ENCODE measurements at regions not wholly inside any gene's neighbourhood (a gene's known extent, or its start where the extent isn't known, plus 50 kb on each side); places are given as distances from the start of the nearest gene placed in this dataset.

DNA sequence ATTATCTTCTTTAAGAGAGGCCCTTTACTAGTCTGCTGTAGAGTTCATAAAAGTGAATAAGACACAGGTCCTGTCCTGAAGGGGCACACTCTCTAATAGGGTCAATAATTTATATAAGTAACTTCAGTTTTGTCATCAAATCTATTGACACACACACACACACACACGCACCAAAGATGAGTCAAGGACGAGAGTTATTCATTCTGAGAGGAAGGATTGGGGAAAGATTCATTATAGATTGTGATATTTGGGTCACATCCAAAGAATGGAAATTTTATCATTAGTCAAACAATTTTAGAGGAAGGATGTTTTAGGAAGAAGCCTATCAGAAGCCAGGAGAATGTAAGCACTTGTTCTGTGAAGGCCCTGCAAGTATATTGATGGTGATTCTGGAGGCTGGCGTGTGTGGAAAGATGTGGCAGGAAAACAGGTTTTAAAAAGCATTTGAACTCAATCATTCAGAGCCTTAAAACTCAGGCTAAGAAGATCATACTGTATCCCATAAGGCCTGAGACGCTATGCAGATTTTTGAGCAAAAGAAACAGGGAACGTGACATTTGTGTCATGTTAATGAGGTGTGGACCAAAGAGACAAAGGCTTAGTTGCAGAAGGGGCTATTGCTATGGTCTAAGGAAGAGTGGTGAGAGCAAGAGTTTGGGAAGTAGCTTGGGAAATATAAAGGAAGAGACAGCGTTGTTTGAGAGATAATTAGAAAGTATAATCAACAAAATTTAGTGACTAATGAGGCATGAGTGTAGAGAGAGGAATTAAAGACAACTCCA, 161.4 kb upstream of the PREP start:
- peaks cover 5% of the 10 kb centered on the region for H3K9me3 Mint-ChIP-seq
- peaks cover 7% of the 10 kb centered on the region for H3K27me3 Mint-ChIP-seq
- H3K27ac Mint-ChIP-seq, result no peak overlapping the region
- H3K4me1 Mint-ChIP-seq (ENCODE audit: low read depth), result peaks cover 5% of the 10 kb centered on the region
- no peak overlapping the region for H3K4me3 Mint-ChIP-seq
- H3K36me3 Mint-ChIP-seq (ENCODE audit: low read depth), result no peaks in the 10 kb centered on the region

- H3K4me3 Mint-ChIP-seq, result no peak overlapping the region
- H3K27me3 Mint-ChIP-seq, result peaks cover 5% of the 10 kb centered on the region
- H3K36me3 Mint-ChIP-seq (ENCODE audit: low read depth), result no peaks in the 10 kb centered on the region
- H3K4me1 Mint-ChIP-seq (ENCODE audit: low read depth), result peaks cover 5% of the 10 kb centered on the region
- H3K27ac Mint-ChIP-seq, result no peak overlapping the region
- H3K9me3 Mint-ChIP-seq, result peaks cover 5% of the 10 kb centered on the region
Observed at GRCh38 chr6:105562027-105562426, 159.1 kb upstream of the PREP start.

- Mint-ChIP-seq H3K36me3 (ENCODE audit: low read depth) (no peaks in the 10 kb centered on the region), H3K27me3 (peaks cover 5% of the 10 kb centered on the region), H3K4me3 (no peak overlapping the region), H3K27ac (no peak overlapping the region), H3K4me1 (ENCODE audit: low read depth) (peaks cover 5% of the 10 kb centered on the region), H3K9me3 (peaks cover 5% of the 10 kb centered on the region)
Observed at GRCh38 chr6:105561486-105561885, 158.6 kb upstream of the PREP start.

DNA sequence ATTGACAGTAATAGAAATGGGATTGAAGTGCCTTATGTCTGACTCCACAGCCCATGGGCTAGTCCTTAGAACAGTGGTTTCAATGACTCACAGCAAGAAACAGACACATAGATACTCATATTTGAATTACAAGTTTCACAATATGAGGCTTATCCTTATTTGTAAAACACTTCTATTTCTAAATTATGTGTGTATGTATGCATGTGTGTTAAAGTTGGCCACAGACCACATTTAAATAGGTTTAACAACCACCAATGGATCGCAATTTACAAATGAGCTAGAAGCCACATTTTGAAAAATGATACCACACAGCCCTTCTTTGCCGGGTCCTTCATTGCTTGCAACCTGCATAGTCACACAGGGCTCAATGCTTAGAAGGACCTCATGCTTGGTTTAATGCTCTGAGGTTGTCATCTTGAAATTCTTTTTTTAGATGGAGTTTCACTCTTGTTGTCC, 157.8 kb upstream of the PREP start:
- peaks cover 11% of the 10 kb centered on the region for H3K27me3 Mint-ChIP-seq
- H3K4me3 Mint-ChIP-seq, result no peak overlapping the region
- peaks cover 5% of the 10 kb centered on the region for H3K4me1 Mint-ChIP-seq (ENCODE audit: low read depth)
- no peaks in the 10 kb centered on the region for H3K36me3 Mint-ChIP-seq (ENCODE audit: low read depth)
- peaks cover 5% of the 10 kb centered on the region for H3K9me3 Mint-ChIP-seq
- H3K27ac Mint-ChIP-seq, result no peak overlapping the region

- Mint-ChIP-seq H3K36me3 (ENCODE audit: low read depth) (no peaks in the 10 kb centered on the region), H3K27me3 (peaks cover 11% of the 10 kb centered on the region), H3K4me3 (no peak overlapping the region), H3K9me3 (no peaks in the 10 kb centered on the region), H3K27ac (no peak overlapping the region), H3K4me1 (ENCODE audit: low read depth) (peaks cover 5% of the 10 kb centered on the region)
Observed at GRCh38 chr6:105557291-105557690, 154.4 kb upstream of the PREP start.

DNA sequence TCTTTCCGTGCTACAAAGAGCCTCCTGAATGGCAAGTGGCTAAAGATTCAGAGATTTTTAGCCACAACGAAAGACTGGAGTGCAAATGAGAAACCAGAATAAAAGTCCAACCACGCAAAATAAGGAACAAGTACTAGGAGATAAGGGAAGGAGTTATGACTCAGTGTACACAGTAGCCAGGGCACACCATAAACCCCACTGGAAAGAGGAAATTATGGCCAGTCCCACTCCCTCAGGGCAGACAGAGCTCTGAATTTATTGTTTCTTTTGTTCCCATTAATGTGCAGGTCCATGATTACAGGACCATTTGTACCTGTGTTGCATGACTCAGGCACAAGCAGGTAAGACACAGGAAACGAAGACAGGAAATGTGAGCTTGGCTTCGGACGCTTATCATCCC, 150.3 kb upstream of the PREP start:
- H3K27me3 Mint-ChIP-seq, result peaks cover 21% of the 10 kb centered on the region
- H3K4me3 Mint-ChIP-seq, result no peak overlapping the region
- H3K4me1 Mint-ChIP-seq (ENCODE audit: low read depth), result no peaks in the 10 kb centered on the region
- no peak overlapping the region for H3K27ac Mint-ChIP-seq
- no peaks in the 10 kb centered on the region for H3K36me3 Mint-ChIP-seq (ENCODE audit: low read depth)
- no peaks in the 10 kb centered on the region for H3K9me3 Mint-ChIP-seq

DNA sequence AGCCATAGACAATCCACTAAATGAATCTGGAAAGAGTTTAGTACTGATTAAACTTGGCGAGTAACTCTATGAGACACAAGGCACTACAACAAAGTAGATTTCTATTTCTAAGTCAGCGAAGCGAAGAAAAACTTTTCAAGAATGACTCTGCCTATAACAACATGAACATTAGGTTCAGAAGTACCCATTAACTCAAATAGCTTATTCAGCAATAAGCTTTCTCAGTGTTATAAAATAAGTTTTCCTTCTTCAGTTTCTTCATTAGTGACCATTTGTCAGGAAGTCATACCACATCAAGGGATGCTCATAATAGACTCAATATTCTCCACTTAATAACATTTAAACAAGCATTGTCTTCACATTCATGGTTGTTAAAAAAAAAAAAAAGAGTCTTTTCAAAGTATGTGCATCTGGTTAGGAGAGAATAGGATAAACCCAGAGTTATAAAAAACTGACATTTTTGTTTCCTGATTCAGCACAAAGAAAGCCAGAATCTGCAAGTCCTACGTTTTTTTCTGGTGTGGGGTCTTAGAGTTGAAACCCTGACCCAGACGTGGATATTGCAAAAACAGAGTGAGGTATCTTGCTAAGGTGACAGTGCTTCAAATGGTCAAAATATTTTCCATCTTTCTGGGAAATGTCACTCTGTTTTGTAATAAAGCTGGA, 148.2 kb upstream of the PREP start:
- H3K27ac Mint-ChIP-seq, result no peak overlapping the region

GRCh38 chr6:105546754-105547153, 143.9 kb upstream of the PREP start:
- Mint-ChIP-seq H3K4me1 (ENCODE audit: low read depth) (no peaks in the 10 kb centered on the region), H3K36me3 (ENCODE audit: low read depth) (no peaks in the 10 kb centered on the region), H3K27me3 (peaks cover 13% of the 10 kb centered on the region), H3K9me3 (no peaks in the 10 kb centered on the region), H3K4me3 (no peak overlapping the region), H3K27ac (no peak overlapping the region)

More for the DNA sequence above, 148.2 kb upstream of the PREP start:
- H3K27me3 Mint-ChIP-seq, result peaks cover 16% of the 10 kb centered on the region
- H3K4me1 Mint-ChIP-seq (ENCODE audit: low read depth), result no peaks in the 10 kb centered on the region
- no peak overlapping the region for H3K4me3 Mint-ChIP-seq
- no peaks in the 10 kb centered on the region for H3K36me3 Mint-ChIP-seq (ENCODE audit: low read depth)
- no peaks in the 10 kb centered on the region for H3K9me3 Mint-ChIP-seq

DNA sequence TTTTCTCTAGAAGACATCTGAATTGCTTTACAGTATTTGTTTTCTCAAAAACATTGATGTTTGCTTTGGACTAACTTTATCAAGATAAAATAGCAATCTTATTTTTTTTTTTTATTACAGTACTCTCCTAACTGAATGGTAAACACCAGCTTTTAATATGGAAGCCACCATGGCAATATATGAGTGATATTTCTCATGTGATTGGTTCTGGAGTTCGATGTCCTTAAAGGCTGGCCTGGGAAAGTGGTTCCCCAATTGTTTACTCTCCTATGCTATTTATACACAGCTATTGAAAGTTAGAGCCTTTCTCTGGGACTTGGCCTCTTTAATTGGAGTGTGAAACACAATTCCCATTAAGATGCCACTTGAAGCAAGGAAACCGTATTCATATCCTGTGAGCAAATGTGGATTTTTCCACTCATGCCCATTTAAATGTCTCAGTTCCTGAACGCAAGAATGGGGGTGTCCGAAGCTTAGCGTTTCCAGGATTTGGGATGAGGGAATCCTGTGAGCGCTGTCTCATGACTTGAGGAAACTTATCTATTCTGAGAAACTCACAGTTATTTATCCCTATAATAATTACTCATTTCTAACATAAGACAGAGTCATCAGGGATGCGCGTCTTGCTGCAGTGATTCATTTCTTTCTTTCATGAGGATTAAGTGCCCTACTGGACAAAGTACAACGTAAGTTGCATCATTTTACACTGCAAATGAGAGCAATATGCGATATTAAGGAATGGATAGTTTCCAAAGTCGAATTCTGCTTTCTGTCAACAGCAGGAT, 143.3 kb upstream of the PREP start:
- Mint-ChIP-seq H3K27me3 (peaks cover 13% of the 10 kb centered on the region), H3K4me1 (ENCODE audit: low read depth) (no peaks in the 10 kb centered on the region), H3K36me3 (ENCODE audit: low read depth) (no peaks in the 10 kb centered on the region), H3K27ac (no peak overlapping the region), H3K4me3 (no peak overlapping the region), H3K9me3 (no peaks in the 10 kb centered on the region)

GRCh38 chr6:105545228-105545920, 142.5 kb upstream of the PREP start:
- Mint-ChIP-seq H3K27ac (no peak overlapping the region), H3K36me3 (ENCODE audit: low read depth) (no peaks in the 10 kb centered on the region), H3K27me3 (peaks cover 13% of the 10 kb centered on the region)

GRCh38 chr6:105539911-105540310, 137.0 kb upstream of the PREP start:
- H3K9me3 Mint-ChIP-seq, result no peaks in the 10 kb centered on the region
- H3K27me3 Mint-ChIP-seq, result peaks cover 3% of the 10 kb centered on the region

More at GRCh38 chr6:105545228-105545920, 142.5 kb upstream of the PREP start:
- H3K4me1 Mint-ChIP-seq (ENCODE audit: low read depth), result no peaks in the 10 kb centered on the region
- no peak overlapping the region for H3K4me3 Mint-ChIP-seq
- no peaks in the 10 kb centered on the region for H3K9me3 Mint-ChIP-seq

DNA sequence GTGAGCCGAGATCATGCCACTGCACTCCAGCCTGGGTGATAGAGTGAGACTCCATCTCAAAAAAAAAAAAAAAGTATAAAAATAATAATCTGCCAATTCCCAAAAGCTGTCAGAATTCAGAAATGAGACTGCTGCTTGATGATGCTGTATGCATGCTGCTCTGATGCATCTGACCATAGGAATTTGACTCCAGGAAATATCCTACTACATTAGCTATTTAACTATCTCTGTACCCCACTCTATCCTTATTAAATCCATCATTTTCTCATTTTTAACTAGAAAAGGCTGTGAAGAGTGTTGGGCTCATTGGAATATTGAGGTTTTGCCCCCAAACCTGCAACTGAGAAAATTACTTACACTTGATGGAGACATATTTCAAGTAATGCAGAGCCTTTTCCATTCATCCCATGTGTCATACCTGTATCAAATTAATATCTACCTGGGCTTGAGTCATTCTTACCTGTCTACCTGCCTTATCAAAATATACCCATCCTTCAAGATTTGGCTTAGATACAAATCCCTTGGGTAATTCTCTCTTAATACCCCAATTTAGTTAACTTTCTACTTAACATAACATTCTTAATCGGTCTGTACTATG, 135.2 kb upstream of the PREP start:
- Mint-ChIP-seq H3K4me3 (no peak overlapping the region), H3K4me1 (ENCODE audit: low read depth) (no peaks in the 10 kb centered on the region), H3K36me3 (ENCODE audit: low read depth) (no peaks in the 10 kb centered on the region), H3K9me3 (no peaks in the 10 kb centered on the region), H3K27me3 (peaks cover 6% of the 10 kb centered on the region), H3K27ac (no peak overlapping the region)

More at GRCh38 chr6:105539911-105540310, 137.0 kb upstream of the PREP start:
- no peaks in the 10 kb centered on the region for H3K4me1 Mint-ChIP-seq (ENCODE audit: low read depth)
- H3K4me3 Mint-ChIP-seq, result no peak overlapping the region
- no peak overlapping the region for H3K27ac Mint-ChIP-seq
- no peaks in the 10 kb centered on the region for H3K36me3 Mint-ChIP-seq (ENCODE audit: low read depth)

GRCh38 chr6:105536961-105537360, 134.1 kb upstream of the PREP start:
- H3K9me3 Mint-ChIP-seq, result no peaks in the 10 kb centered on the region
- no peak overlapping the region for H3K4me3 Mint-ChIP-seq
- H3K36me3 Mint-ChIP-seq (ENCODE audit: low read depth), result no peaks in the 10 kb centered on the region
- H3K27ac Mint-ChIP-seq, result no peak overlapping the region
- H3K27me3 Mint-ChIP-seq, result peaks cover 8% of the 10 kb centered on the region
- H3K4me1 Mint-ChIP-seq (ENCODE audit: low read depth), result no peaks in the 10 kb centered on the region

DNA sequence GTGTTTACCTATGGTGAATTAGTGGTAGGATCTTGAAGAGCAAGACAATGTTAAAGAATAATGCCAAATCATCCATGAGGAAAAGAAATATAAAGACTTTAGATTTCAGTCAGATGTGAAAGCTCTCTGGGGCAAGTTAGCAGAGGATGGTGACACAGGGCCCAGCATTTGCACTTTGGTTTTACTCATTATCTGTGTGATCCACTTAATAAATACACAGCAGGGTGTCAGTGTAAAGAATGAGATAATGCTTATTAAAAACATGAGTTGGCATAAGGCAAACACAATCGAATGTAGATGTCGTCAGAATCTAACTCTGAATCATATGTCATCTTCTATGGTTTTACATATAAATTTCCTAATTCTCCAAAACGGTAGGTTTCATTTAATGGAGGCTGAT, 130.4 kb upstream of the PREP start:
- Mint-ChIP-seq H3K9me3 (no peaks in the 10 kb centered on the region), H3K4me3 (no peak overlapping the region), H3K27ac (no peak overlapping the region), H3K36me3 (ENCODE audit: low read depth) (no peaks in the 10 kb centered on the region), H3K4me1 (ENCODE audit: low read depth) (no peaks in the 10 kb centered on the region), H3K27me3 (peaks cover 8% of the 10 kb centered on the region)

Data from stimulated activated naive CD8-positive, alpha-beta T cell treated with anti-CD3 and anti-CD28 coated beads, Interleukin-15, Interleukin-2, amounts not matched to agents 100 ng/mL and 50 ng/mL, for 24 hours (primary cell).